Natural killer cell (primary cell): ENCODE measurements at regions not wholly inside any gene's neighbourhood (a gene's known extent, or its start where the extent isn't known, plus 50 kb on each side); places are given as distances from the start of the nearest gene placed in this dataset.
"Not testable (repeated sequence)": the region's sequence is repeated elsewhere in the genome, so short reads cannot be mapped to it uniquely, and the experiment has no call there.

ENCODE experiments used
- ATAC-seq, 3 donors: fragments of 150-1000 bp in 2 of 3; fragments of 200-7000 bp in 1 of 3; cut with Tn5 transposase; 1 replicate in 1 of 3; 2 replicates in 2 of 3; pipeline ENCODE4 v1.10.0; 2021; ENCODE audit warnings: mild to moderate bottlenecking in 2 of 3, moderate library complexity in 2 of 3
- DNase-seq, 2 donors: peaks; one replicate each; pipeline versions ENCODE4 v3.0.0 to v3.0.0-alpha.2; 2013 to 2021; ENCODE audit warnings: mixed read lengths in 1 of 2
- H3K27ac ChIP-seq: one replicate; pipeline ENCODE4 v1.5.1; 2013; ENCODE audit warnings: mild to moderate bottlenecking, low read length
- H3K27me3 ChIP-seq: one replicate; pipeline ENCODE4 v1.6.1; 2013; ENCODE audit warnings: low read length; ENCODE audit not compliant: control insufficient read depth, insufficient read depth
- H3K36me3 ChIP-seq: one replicate; pipeline ENCODE4 v1.6.1; 2013; ENCODE audit warnings: low read length; ENCODE audit not compliant: control insufficient read depth, insufficient read depth
- H3K4me1 ChIP-seq: one replicate; pipeline ENCODE4 v1.6.1; 2013; ENCODE audit warnings: low read length; ENCODE audit not compliant: control insufficient read depth, insufficient read depth
- H3K4me3 ChIP-seq: one replicate; pipeline ENCODE4 v1.5.1; 2013; ENCODE audit warnings: low read length
- H3K9me3 ChIP-seq: one replicate; pipeline ENCODE4 v1.6.1; 2013; ENCODE audit warnings: low read length; ENCODE audit not compliant: control insufficient read depth, insufficient read depth
- H3K27ac Mint-ChIP-seq, 2 donors: one replicate each; pipeline ENCODE4 v1.8.0; 2022; ENCODE audit warnings: mild to moderate bottlenecking in 2 of 2, mixed read lengths in 2 of 2, moderate library complexity in 1 of 2
- H3K27me3 Mint-ChIP-seq, 2 donors: one replicate each; pipeline ENCODE4 v1.8.0; 2022; ENCODE audit warnings: low read depth in 2 of 2, mixed read lengths in 2 of 2
- H3K36me3 Mint-ChIP-seq: one replicate; pipeline ENCODE4 v1.8.0; 2022; ENCODE audit warnings: mixed read lengths
- H3K4me1 Mint-ChIP-seq, 2 donors: one replicate each; pipeline ENCODE4 v1.8.0; 2022; ENCODE audit warnings: mixed read lengths in 2 of 2
- H3K4me3 Mint-ChIP-seq: one replicate; pipeline ENCODE4 v1.8.0; 2022; ENCODE audit warnings: mild to moderate bottlenecking, moderate library complexity, mixed read lengths
- H3K9me3 Mint-ChIP-seq, 2 donors: one replicate each; pipeline ENCODE4 v1.8.0; 2022; ENCODE audit warnings: mixed read lengths in 2 of 2
- CTCF ChIP-seq: fragments of 200-600 bp; IDR thresholded peaks from one replicate; pipeline ENCODE4 v1.8.0; 2022; ENCODE audit warnings: antibody characterized with exemption
- WGBS: methylation state at CpG from one replicate; pipeline ENCODE4 v1.1.7; 2013; ENCODE audit warnings: missing lambda C conversion rate; ENCODE audit not compliant: insufficient coverage; 5-methylcytosine and 5-hydroxymethylcytosine counted together
- intact Hi-C: fragments of 100-400 bp; cut with micrococcal nuclease; formaldehyde crosslinking; loops from one replicate; pipeline ENCODE4 v1.14.2; 2022

GRCh38 chr9:84072621-84073180 lies 92.1 kb downstream of the RMI1 start:
- H3K9me3 ChIP-seq: no peaks in the 10 kb centered on the region
- ATAC-seq: no peak
- Mint-ChIP-seq H3K9me3 (no peaks in the 10 kb centered on the region), H3K27me3 (peaks cover 10 to 14% of the 10 kb centered on the region in 2 donors), H3K27ac (no peak overlapping the region), H3K4me1 (no peaks in the 10 kb centered on the region), H3K4me3 (no peak overlapping the region), H3K36me3 (no peaks in the 10 kb centered on the region)
- no peaks in the 10 kb centered on the region for H3K4me1 ChIP-seq
- peaks cover 2% of the 10 kb centered on the region for H3K27me3 ChIP-seq
- H3K36me3 ChIP-seq: no peaks in the 10 kb centered on the region
- no peak overlapping the region for H3K4me3 ChIP-seq
- no peak for TF ChIP-seq CTCF
- H3K27ac ChIP-seq: no peak overlapping the region
- WGBS: 94% methylated on average over 3 of the region's 3 CpGs
- no peak for DNase-seq
- intact Hi-C loops: loop anchor here (10.0 kb wide), 1 partner anchor 52 kb away; no protein-coding TSS in a partner anchor

GRCh38 chr9:84075004-84075403 lies 94.4 kb downstream of the RMI1 start:
- H3K27ac Mint-ChIP-seq: no peak overlapping the region
- peaks cover 0 to 2% of the 10 kb centered on the region in 2 donors for H3K9me3 Mint-ChIP-seq
- H3K4me1 Mint-ChIP-seq: no peaks in the 10 kb centered on the region
- Histone ChIP-seq H3K27me3 (no peaks in the 10 kb centered on the region), H3K9me3 (no peaks in the 10 kb centered on the region), H3K27ac (no peak overlapping the region), H3K4me1 (no peaks in the 10 kb centered on the region), H3K4me3 (no peak overlapping the region), H3K36me3 (no peaks in the 10 kb centered on the region)
- intact Hi-C loops: loop anchor here (10.0 kb wide), 1 partner anchor 50 kb away; no protein-coding TSS in a partner anchor
- ATAC-seq (no peak), DNase-seq (no peak)
- TF ChIP-seq CTCF: no peak
- no peak overlapping the region for H3K4me3 Mint-ChIP-seq
- H3K27me3 Mint-ChIP-seq: peaks cover 12 to 20% of the 10 kb centered on the region in 2 donors
- H3K36me3 Mint-ChIP-seq: no peaks in the 10 kb centered on the region

GRCh38 chr9:84076384-84076783 lies 95.8 kb downstream of the RMI1 start:
- intact Hi-C loops: loop anchor here (10.0 kb wide), 1 partner anchor 48 kb away; no protein-coding TSS in a partner anchor
- Mint-ChIP-seq H3K27me3 (peaks cover 8 to 25% of the 10 kb centered on the region in 2 donors), H3K27ac (no peak overlapping the region), H3K36me3 (no peaks in the 10 kb centered on the region), H3K4me3 (no peak overlapping the region), H3K9me3 (peaks cover 0 to 2% of the 10 kb centered on the region in 2 donors), H3K4me1 (no peaks in the 10 kb centered on the region)
- Histone ChIP-seq H3K27ac (no peak overlapping the region), H3K36me3 (no peaks in the 10 kb centered on the region), H3K27me3 (no peaks in the 10 kb centered on the region), H3K4me1 (no peaks in the 10 kb centered on the region), H3K9me3 (no peaks in the 10 kb centered on the region), H3K4me3 (no peak overlapping the region)
- no peak for DNase-seq
- 83% methylated on average over 1 of the region's 1 CpG for WGBS
- no peak for ATAC-seq
- no peak for TF ChIP-seq CTCF

GRCh38 chr9:84077816-84078215 lies 97.2 kb downstream of the RMI1 start:
- H3K9me3 Mint-ChIP-seq, H3K9me3 ChIP-seq, DNase-seq, H3K36me3 ChIP-seq, H3K27me3 ChIP-seq, H3K4me3 ChIP-seq, H3K4me1 Mint-ChIP-seq, H3K4me1 ChIP-seq, H3K27ac ChIP-seq, H3K4me3 Mint-ChIP-seq, H3K36me3 Mint-ChIP-seq, ATAC-seq, H3K27ac Mint-ChIP-seq: not testable (repeated sequence)
- intact Hi-C loops: loop anchor here (10.0 kb wide), 1 partner anchor 47 kb away; no protein-coding TSS in a partner anchor
- WGBS: 73% methylated on average over 1 of the region's 1 CpG
- H3K27me3 Mint-ChIP-seq: peaks cover 10 to 36% of the 10 kb centered on the region in 2 donors
